Urothelium cell line (cell line): ENCODE measurements at regions not wholly inside any gene's neighbourhood (a gene's known extent, or its start where the extent isn't known, plus 50 kb on each side); places are given as distances from the start of the nearest gene placed in this dataset.
"Not testable (repeated sequence)": the region's sequence is repeated elsewhere in the genome, so short reads cannot be mapped to it uniquely, and the experiment has no call there.

Experiments used
- DNase-seq: peaks from one replicate; pipeline ENCODE4 v3.0.0; 2011; ENCODE audit warnings: low spot score, mixed read lengths
- FAIRE-seq: peaks from 2 replicates; lab custom pipeline; 2011; peaks lifted over from hg19 to GRCh38; lab: Jason Lieb, UNC

DNA sequence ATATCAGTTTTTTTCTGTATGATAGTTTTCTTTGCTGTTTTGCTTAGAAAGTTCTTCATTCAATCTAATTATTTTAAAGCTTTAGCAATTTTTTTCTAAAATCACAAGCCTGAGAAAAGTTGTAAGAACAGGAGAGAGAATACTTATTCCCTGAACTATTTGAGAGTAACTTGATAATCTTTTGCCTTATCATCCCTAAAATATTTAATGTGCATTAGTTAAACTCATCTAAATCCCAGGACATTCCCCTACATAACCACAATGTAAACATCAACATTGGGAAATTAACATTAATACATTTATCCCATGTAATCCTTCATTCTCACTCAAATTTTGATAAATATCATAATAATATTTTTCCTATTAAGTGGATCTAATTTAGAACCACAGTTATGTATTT lies 241.8 kb downstream of the CD109 start:
- no peak for FAIRE-seq
- no peak for DNase-seq

DNA sequence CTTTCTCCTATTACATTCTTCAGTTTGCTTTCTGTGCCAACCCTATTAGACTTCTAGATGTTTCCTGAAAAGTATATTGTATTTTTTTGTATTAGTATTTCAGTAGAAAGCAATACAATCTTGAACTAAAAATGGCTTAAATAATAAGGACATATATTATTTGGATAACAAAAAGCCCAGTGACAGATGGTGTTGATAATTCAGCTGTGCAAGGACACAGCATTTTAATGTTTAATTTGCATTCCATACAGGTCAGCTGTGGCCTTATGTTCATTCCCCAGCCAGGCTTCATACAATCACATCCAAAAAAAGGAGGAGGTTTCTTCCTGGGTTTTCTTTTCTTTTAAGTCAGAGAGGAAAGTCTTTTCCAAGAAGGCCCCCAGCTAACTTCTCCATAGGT lies 236.9 kb downstream of the CD109 start:
- DNase-seq (no peak), FAIRE-seq (no peak)

DNA sequence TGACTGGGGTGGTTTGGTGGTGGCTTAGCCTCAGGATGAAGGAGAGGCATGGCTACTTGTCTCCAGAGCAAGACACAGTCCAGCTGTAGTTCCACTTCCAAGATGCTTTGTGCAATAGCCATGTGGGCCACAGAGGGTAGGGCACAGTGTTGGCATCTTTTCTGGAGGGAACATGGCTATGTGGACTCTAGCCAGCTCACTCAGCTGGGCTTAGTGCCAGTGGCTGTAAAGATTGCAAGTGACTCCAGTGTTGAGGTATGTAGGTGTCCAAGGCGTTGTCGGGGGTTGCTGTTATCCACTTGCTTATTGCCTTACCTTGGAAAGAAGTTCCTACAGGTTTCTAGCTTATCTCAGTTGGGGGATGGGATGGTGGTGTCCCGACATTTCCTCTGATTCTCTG lies 233.4 kb downstream of the CD109 start:
- DNase-seq = peak; percentile 77

DNA sequence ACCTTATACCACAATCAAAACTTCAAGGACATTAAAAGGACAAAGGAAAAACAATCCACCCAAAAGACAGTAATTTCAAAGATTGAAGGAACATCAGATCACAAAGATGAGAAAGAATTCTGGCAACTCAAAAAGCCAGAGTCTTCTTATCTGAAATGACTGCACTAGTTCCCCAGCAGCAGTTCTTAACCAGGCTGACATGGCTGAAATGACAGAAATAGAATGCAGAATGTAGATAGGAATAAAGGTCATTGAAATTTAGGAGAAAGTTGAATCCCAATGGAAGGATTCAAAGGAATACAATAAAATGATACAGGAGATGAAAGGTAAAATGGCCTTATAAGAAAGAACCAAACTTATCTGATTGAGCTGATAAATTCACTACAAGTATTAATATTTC lies 231.4 kb downstream of the CD109 start:
- no peak for DNase-seq
- no peak for FAIRE-seq

More for the DNA sequence above, 233.4 kb downstream of the CD109 start:
- FAIRE-seq = peak; percentile 87

DNA sequence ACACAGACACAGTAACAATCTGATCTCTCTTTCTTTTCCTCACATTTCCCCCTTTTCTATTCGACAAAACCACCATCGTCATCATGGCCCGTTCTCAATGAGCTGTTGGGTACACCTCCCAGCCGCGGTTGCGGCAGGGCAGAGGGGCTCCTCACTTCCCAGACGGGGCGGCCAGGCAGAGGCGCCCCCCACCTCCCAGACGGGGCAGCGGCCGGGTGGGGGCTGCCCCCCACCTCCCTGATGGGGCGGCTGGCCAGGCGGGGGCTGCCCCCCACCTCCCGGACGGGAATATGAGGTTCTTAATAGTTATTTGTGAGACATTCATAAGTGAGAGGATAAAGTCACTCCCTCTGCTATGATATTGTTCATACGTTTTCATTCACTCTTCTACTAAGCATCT lies 229.7 kb downstream of the CD109 start:
- FAIRE-seq, DNase-seq: not testable (repeated sequence)

DNA sequence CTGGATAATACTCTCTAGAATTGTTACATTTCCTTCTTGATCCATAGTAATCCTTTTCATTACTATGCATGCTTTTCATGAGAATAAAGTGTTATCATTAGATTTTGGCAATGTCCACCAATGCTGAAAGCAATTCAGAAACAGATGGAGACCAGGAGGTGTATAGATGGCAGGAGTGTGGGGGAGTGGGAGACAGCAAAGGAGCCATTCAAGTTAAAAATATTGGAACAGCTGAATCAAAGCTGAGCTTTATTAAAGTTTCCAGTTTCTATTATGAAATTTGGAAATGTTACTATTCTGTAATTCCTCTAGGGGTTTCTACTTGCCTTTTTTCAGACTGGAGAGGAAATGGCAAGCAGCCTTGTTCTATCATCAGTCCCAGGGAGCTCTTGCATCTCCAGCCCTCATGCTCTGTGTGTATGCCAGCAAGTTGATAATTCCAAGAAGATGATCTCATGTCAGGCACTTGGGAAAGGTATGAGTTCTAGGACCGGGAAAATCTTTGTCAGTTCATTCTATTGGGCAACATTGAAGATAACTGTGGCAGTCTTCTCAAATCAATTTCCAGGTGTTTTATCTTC lies 228.0 kb downstream of the CD109 start:
- DNase-seq (no peak), FAIRE-seq (no peak)

DNA sequence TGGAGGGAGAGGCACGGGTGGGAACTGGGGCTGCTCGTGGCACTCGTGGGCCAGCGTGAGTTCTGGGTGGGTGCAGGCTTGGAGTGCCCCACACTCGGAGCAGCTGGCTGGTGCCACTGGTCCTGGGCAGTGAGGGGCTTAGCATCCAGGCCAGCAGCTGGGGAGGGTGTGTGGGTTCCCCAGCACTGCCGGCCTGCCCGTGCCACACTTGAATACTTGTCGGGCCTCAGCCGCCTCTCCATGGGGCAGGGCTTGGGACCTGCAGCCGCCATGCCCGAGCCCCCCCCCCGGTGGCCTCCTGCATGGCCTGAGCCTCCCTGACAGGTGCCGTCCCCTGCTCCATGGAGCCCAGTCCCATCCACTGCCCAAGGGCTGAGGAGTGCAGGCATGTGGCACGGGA lies 207.2 kb downstream of the CD109 start:
- FAIRE-seq (no peak), DNase-seq (no peak)

DNA sequence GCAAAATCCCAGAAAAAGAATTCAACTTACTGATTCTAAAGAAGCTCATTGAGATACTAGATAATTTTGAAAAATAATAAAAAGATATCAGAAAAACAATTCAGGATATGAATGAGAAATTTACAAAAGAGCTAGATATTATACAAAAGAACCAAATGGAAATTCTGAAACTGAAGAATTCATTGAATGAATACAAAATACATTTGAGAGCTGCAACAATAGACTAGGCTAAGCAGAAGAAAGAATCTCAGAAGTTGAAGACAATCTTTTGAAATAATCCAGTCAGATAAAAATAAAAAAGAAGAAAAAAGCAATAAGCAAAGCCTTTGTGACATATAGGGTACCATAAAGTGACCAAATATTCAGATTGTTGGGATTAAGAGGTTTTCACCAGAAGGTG lies 206.0 kb downstream of the CD109 start:
- no peak for DNase-seq

DNA sequence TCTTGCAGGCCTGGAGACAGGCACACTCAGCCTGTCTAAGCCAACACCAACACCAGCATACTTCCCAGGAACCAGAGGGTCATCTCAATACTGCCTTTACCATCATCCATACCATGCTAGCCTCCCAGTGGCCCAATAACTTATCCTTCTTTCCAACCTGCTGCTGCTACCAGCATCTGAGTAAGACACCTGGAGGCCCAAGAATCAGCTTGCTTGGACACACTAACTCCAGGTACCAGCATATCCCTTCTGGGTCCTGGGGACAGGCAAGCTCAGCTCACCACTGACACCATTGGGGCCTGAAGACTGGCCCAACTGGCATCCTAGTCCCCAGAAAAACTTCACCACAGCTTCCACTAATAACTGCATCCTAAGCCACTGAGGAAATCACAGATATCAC lies 205.3 kb downstream of the CD109 start:
- no peak for FAIRE-seq
- no peak for DNase-seq

More for the DNA sequence above, 206.0 kb downstream of the CD109 start:
- no peak for FAIRE-seq

DNA sequence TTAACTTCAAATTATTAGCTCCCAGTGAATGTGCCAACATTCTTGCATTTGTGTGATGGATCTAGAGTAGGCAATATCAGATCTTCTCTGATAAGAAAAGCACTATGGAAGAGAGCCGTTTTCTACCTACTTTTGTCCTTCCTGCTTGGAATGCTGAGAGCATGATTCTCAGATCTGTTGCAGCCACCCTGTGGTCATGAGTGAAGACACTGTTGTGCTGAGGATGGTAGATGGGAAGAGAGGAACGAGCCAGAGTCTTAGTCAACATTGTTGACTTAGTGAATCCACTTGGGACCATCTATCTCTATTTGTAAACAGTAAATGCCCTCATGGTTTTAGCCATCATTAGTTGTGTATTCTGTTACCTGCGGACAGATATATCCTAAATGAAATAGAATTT lies 202.6 kb downstream of the CD109 start:
- no peak for DNase-seq
- no peak for FAIRE-seq

DNA sequence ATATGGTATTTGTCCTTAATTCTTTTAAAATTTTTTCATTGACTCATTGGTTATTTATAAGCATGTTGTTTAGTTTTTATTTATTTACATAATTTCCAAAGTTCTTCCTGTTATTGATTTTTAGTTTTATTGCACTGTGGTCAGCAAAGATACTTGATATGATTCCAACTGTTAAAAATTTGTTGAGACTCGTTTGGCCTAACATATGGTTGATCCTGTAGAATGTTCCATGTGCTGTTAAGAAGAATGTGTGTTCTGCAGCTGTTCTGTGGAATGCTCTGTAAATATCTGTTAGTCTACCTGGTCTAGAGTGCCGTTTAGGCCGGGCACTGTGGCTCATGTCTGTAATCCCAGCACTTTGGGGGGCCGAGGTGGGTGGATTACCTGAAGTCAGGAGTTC lies 197.7 kb downstream of the CD109 start:
- DNase-seq (no peak), FAIRE-seq (no peak)

DNA sequence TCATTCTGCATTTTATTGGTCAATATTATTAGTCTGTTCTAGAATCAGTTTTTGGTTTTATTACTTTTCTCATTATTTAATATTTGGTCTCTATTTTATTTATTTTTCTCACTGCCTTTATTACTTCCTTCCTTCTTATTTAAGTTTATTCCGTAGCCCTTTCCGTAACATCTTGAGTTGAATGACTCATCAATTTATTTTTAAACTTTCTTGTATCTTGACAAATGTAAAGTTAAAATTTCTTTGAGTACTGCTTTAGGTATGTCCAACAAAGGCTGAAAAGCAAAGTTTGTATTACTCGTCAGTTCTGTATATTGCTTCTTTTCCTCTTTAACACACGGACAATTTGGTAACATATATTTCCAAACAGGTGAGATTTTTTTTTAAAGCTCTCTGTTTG lies 192.0 kb downstream of the CD109 start:
- no peak for DNase-seq
- FAIRE-seq = no peak

DNA sequence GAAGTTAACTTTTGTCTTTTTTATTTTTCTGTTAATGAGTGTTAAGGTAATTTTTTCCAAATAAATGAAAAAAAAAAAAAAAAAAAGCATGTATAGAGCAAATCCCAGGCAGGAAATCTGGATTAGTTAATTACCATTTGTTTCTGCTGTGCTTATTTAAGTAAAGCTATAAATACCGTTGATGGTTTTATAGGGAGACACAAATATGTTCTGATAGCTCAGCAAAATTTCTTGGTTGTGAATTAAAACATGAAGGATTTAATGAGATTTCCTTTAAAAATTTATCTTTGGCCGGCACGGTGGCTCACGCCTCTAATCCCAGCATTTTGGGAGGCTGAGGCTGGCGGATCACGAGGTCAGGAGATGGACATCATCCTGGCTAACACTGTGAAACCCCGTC lies 189.4 kb downstream of the CD109 start:
- DNase-seq (no peak), FAIRE-seq (no peak)

DNA sequence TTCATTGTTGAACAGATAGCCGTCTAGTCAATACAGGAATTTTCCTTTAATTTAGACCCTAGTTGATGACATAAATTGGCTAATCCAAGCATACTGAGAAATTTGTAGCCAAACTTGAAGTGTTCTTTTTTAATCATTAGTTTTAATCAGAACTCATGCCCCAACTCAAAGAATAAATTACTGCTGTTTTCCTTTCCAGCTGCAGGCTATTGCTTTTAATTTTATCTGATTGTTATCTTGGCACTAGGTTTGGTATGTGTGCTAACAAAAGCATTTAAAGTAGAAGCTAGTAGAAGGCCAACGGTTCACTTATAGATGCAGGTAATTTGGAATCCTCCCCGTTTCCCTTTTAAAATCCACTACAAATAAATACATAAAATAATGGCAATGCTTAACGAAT lies 188.5 kb downstream of the CD109 start:
- no peak for DNase-seq
- no peak for FAIRE-seq

DNA sequence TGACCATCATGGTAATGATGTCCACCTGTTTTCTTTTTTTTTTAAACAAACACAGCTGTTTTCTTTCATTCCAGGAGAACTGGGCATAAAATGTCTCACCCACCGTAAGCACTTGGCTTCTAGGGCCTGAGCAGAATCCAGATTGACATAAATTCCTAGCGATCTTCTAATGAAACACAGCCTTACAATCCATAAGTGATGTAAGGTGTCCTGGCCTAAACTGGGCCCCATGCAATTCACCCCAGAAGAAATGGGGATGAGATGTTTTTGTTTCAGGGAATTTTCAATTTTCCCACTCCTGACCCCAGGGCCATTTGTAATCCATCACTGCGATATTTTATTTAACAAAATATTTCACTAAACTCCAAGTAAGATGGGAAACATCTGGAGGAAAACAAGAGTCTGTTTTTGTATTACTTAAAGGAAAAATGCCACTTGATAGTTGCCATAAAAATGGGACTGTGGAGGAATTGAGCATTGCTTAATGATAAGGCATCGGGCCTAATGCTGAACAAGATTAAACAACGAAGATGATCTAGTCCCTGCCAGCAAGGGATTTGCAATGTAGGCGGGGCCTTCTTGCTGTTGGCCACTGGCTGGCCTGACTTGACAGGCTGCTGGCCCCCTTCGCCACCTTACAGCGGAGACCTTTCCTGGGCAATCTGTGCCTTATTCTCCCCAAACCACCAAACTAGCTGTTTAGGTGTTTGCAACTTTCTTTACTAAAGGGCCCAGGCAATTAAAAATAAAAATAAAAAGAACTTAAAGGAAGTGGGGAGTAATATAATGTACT lies 183.7 kb downstream of the CD109 start:
- no peak for DNase-seq
- FAIRE-seq = no peak

DNA sequence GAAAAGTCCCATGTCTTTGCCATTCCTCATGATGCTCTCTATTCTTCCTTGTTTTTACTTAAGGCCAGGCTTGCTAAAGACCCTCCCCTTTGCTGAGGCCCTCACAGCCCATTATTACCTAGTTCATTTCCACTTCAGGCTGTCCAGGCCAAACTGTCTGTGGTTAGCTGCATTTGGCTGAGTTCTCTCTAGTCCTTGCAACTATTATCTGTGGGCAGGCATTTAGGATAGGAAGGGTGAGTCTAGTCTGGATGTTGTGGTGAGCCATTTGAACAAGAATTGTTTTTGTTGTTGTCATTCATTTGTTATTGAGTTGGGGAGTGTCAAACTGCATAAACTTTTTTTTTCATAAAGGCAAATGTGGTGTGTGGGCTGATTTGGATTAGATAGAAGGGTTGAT lies 182.4 kb downstream of the CD109 start:
- DNase-seq (no peak), FAIRE-seq (no peak)
